ENCODE measurements at regions not wholly inside any gene's neighbourhood (a gene's known extent, or its start where the extent isn't known, plus 50 kb on each side); places are given as distances from the start of the nearest gene placed in this dataset.

DNA sequence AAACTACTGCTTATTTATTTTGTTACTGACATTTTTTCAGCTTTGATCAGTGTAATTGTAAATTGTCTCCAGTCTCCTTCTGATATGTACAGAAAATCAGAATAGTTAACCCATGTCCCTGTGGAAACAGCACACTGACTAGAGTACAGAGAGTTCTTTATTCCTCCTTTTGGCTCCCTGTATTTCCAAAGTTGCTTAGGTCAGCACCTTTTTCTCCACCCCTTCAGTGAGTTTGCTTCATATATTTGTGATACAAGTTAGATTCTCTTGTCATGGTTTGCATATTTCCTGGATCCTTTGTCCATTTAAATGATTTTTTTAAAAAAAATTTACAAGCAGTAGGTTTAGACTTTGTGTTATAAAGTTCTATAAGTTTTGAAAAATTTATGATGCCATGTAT, 2051.1 kb upstream of the LRRTM1 start:
- TF ChIP-seq, protein P1, sequence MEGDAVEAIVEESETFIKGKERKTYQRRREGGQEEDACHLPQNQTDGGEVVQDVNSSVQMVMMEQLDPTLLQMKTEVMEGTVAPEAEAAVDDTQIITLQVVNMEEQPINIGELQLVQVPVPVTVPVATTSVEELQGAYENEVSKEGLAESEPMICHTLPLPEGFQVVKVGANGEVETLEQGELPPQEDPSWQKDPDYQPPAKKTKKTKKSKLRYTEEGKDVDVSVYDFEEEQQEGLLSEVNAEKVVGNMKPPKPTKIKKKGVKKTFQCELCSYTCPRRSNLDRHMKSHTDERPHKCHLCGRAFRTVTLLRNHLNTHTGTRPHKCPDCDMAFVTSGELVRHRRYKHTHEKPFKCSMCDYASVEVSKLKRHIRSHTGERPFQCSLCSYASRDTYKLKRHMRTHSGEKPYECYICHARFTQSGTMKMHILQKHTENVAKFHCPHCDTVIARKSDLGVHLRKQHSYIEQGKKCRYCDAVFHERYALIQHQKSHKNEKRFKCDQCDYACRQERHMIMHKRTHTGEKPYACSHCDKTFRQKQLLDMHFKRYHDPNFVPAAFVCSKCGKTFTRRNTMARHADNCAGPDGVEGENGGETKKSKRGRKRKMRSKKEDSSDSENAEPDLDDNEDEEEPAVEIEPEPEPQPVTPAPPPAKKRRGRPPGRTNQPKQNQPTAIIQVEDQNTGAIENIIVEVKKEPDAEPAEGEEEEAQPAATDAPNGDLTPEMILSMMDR (IDR thresholded peaks at IDR 0.05): no peak

DNA sequence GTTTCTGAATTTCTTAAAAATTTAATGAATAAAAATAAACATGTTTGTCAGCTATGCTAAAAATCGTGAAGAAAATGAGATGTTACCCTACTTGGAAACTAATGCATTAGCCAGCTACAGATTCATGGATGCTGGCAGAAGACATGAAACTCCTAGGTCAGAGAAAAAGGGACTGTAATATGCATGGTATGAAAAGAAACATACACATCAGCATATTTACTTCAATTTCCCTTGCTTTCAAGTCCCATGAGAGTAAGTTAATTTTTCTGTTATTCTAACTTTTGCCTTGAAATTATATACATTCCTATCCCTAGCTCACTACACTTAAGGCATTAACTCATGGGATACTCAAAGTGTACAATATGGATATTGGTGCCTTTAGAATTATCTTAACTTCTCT, 2041.4 kb upstream of the LRRTM1 start:
- TF ChIP-seq, protein P1 (IDR thresholded peaks at IDR 0.05): no peak
- Histone ChIP-seq H3K9me3 (no peaks in the 10 kb centered on the region), H3K27me3 (no peaks in the 10 kb centered on the region), H3K27ac (no peak overlapping the region), H3K36me3 (no peaks in the 10 kb centered on the region), H3K4me1 (no peaks in the 10 kb centered on the region), H3K4me3 (no peak overlapping the region)
- intact Hi-C loops (cut with DNase I): no loop called here
- no peak for DNase-seq
- ATAC-seq: no peak

More for the DNA sequence above, 2051.1 kb upstream of the LRRTM1 start:
- Histone ChIP-seq H3K9me3 (peaks cover 0 to 3% of the 10 kb centered on the region in 2 donors), H3K36me3 (no peaks in the 10 kb centered on the region), H3K4me1 (no peaks in the 10 kb centered on the region), H3K4me3 (no peak overlapping the region), H3K27ac (no peak overlapping the region), H3K27me3 (no peaks in the 10 kb centered on the region)
- ATAC-seq (no peak), DNase-seq (no peak)
- intact Hi-C loops (cut with DNase I): no loop called here

GRCh38 chr2:82344670-82345069, 2040.1 kb upstream of the LRRTM1 start:
- intact Hi-C loops (cut with DNase I): no loop called here
- no peaks in the 10 kb centered on the region for H3K27me3 ChIP-seq
- no peak overlapping the region for H3K4me3 ChIP-seq
- no peak overlapping the region for H3K27ac ChIP-seq
- TF ChIP-seq, protein P1 (IDR thresholded peaks at IDR 0.05): no peak
- H3K9me3 ChIP-seq: no peaks in the 10 kb centered on the region
- DNase-seq: no peak
- no peaks in the 10 kb centered on the region for H3K36me3 ChIP-seq
- H3K4me1 ChIP-seq: no peaks in the 10 kb centered on the region
- ATAC-seq: no peak

DNA sequence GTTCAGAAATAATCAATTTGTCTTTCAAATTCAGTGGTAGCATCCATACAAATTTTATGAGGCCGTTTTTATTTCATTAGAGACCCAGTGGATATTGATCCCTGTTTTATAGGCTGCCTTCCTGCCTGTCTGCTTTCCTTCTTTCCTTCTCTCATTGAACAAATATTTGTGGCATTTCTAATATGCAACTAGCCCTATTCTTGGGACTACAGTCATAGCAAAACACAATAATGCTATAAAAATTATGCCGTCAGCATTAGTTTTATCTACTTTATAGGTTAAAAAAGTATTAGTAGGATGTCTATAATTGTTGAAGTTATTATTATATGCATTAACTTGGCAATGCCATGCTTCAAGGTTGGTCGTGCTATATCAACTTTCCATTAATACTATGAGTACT, 2037.8 kb upstream of the LRRTM1 start:
- intact Hi-C loops (cut with DNase I): no loop called here
- Histone ChIP-seq H3K27ac (no peak overlapping the region), H3K27me3 (no peaks in the 10 kb centered on the region), H3K4me3 (no peak overlapping the region), H3K4me1 (no peaks in the 10 kb centered on the region), H3K9me3 (no peaks in the 10 kb centered on the region), H3K36me3 (no peaks in the 10 kb centered on the region)
- TF ChIP-seq, protein P1 (IDR thresholded peaks at IDR 0.05): no peak
- no peak for ATAC-seq
- DNase-seq: no peak

DNA sequence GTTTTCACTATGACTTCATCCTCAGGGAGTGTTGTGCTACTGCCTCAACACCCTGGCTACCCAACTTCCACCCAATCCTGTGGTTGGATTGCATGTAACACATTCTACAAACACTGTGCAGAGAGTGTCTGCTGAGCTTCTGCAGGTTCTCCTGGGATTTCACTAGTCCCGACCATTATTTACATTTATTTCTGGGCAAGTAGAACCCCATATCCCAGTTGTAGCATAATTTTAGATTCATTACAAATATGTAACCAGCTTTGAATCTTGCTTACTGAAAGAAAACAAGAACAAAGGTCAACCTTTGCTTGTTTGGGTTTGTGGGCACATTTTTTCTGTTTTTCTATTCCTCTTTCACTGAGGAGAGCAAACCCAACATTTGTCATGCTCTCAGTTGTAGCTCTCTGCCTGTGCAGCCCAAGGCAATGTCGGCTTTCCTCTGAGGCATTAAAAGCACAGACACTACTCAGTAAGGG, 2036.1 kb upstream of the LRRTM1 start:
- TF ChIP-seq, protein P1 (IDR thresholded peaks at IDR 0.05): no peak
- no peaks in the 10 kb centered on the region for H3K27me3 ChIP-seq
- no peaks in the 10 kb centered on the region for H3K36me3 ChIP-seq
- intact Hi-C loops (cut with DNase I): no loop called here
- H3K9me3 ChIP-seq: no peaks in the 10 kb centered on the region
- no peak for DNase-seq
- no peak overlapping the region for H3K27ac ChIP-seq
- ATAC-seq: no peak
- H3K4me1 ChIP-seq: no peaks in the 10 kb centered on the region
- H3K4me3 ChIP-seq: no peak overlapping the region

All from left lung (tissue), 4 donors.